ENCODE measurements at regions not wholly inside any gene's neighbourhood (a gene's known extent, or its start where the extent isn't known, plus 50 kb on each side); places are given as distances from the start of the nearest gene placed in this dataset.

GRCh38 chr4:137980641-137981040, 261.5 kb downstream of the SLC7A11 start:
- Histone ChIP-seq H3K4me1 (ENCODE audit: control insufficient read depth in 1 of 2, insufficient read depth in 2 of 2, low read depth in 1 of 2, low read length in 1 of 2) (no peaks in the 10 kb centered on the region; a peak in 1 of 4 replicates), H3K9ac (no peak overlapping the region), H3F3A (replicated peaks; ENCODE audit: insufficient read depth) (no peaks in the 10 kb centered on the region), H3K27ac (ENCODE audit: low read depth in 2 of 2, low read length in 1 of 2) (no peak overlapping the region), H3K9me3 (no peaks in the 10 kb centered on the region), H3K36me3 (replicated peaks in 1 of 2; ENCODE audit: control insufficient read depth in 1 of 2, insufficient read depth in 2 of 2, low read length in 1 of 2) (no peaks in the 10 kb centered on the region), H3K4me3 (ENCODE audit: low read depth in 2 of 2, low read length in 1 of 2) (no peak overlapping the region), H2AFZ (ENCODE audit: low read depth) (no peak overlapping the region), H4K20me1 (ENCODE audit: insufficient read depth) (no peaks in the 10 kb centered on the region), H3K9me2 (no peaks in the 10 kb centered on the region), H3K79me2 (ENCODE audit: insufficient read depth) (no peaks in the 10 kb centered on the region), H3K4me2 (no peak overlapping the region), H3K27me3 (ENCODE audit: insufficient read depth) (no peaks in the 10 kb centered on the region)
- ChIA-PET CTCF (interaction anchor here (1.1 kb wide), 1 partner anchor 55 kb away, joined by 4 read pairs; no protein-coding TSS in a partner anchor), POLR2A (no interaction called here)
- no peak for DNase-seq
- TF ChIP-seq USF2 (IDR thresholded peaks at IDR 0.05; ENCODE audit: borderline replicate concordance, low read depth, low read length) (no peak), ELF1 (IDR thresholded peaks at IDR 0.05) (no peak), IRF3 (IDR thresholded peaks at IDR 0.05; ENCODE audit: low read depth, low read length) (no peak), NRF1 (IDR thresholded peaks at IDR 0.05; ENCODE audit: low read depth, low read length) (no peak), EP300 (IDR thresholded peaks at IDR 0.05; ENCODE audit: borderline replicate concordance in 1 of 2, low read depth in 1 of 2, low read length in 1 of 2) (no peak), PBX3 (IDR thresholded peaks at IDR 0.05) (no peak), USF1 (IDR thresholded peaks at IDR 0.05; ENCODE audit: borderline replicate concordance, low read depth) (no peak), MEF2A (IDR thresholded peaks at IDR 0.05; ENCODE audit: borderline replicate concordance, low read depth) (no peak), RCOR1 (IDR thresholded peaks at IDR 0.05; ENCODE audit: low read length) (no peak), FOSL2 (IDR thresholded peaks at IDR 0.05; ENCODE audit: borderline replicate concordance, low read depth) (no peak), JUND (IDR thresholded peaks at IDR 0.05) (no peak), EZH2phosphoT487 (IDR thresholded peaks at IDR 0.05; ENCODE audit: borderline replicate concordance, low read depth) (no peak), TCF12 (IDR thresholded peaks at IDR 0.05) (no peak), TAF1 (IDR thresholded peaks at IDR 0.05; ENCODE audit: borderline replicate concordance, low read depth, low read length) (no peak), GATA2 (CRISPR knock-in tag; IDR thresholded peaks at IDR 0.05) (no peak), ZBTB33 (IDR thresholded peaks at IDR 0.05; ENCODE audit: borderline replicate concordance, low read depth) (no peak), TEAD4 (IDR thresholded peaks at IDR 0.05; ENCODE audit: borderline replicate concordance, insufficient read depth) (no peak), SMC3 (IDR thresholded peaks at IDR 0.05; ENCODE audit: low read depth, low read length) (no peak), MAX (IDR thresholded peaks at IDR 0.05; ENCODE audit: low read depth) (no peak)
- 65% methylated on average over 2 of the region's 2 CpGs for WGBS (ENCODE audit: low lambda C conversion rate)
